PFSK-1 (cell line): ENCODE measurements at regions not wholly inside any gene's neighbourhood (a gene's known extent, or its start where the extent isn't known, plus 50 kb on each side); places are given as distances from the start of the nearest gene placed in this dataset.

Source experiments
- FOXP2 ChIP-seq: optimal IDR thresholded peaks from 2 replicates; pipeline ENCODE3; 2011; ENCODE audit warnings: borderline replicate concordance, control low read depth, inconsistent platforms; ENCODE audit not compliant: insufficient read depth; ENCODE audit errors: extremely low read length, extremely low read depth
- POLR2AphosphoS5 ChIP-seq: IDR thresholded peaks from 2 replicates; pipeline ENCODE4 v1.6.1; 2012; ENCODE audit warnings: low read depth, mild to moderate bottlenecking, control low read depth, low read length, moderate library complexity
- SIN3A ChIP-seq: IDR thresholded peaks from 2 replicates; pipeline ENCODE4 v1.6.1; 2012; ENCODE audit warnings: mild to moderate bottlenecking, low read length, moderate library complexity, borderline replicate concordance; ENCODE audit not compliant: insufficient read depth
- TAF1 ChIP-seq: IDR thresholded peaks from 2 replicates; pipeline ENCODE4 v1.6.1; 2012; ENCODE audit warnings: low read length, control low read depth, borderline replicate concordance; ENCODE audit not compliant: insufficient read depth
- TF ChIP-seq, protein P1 (sequence below), 2 experiments: IDR thresholded peaks; 2 replicates each; pipeline versions ENCODE4 v1.6.1 to v1.8.0; 2011 to 2012; ENCODE audit warnings: low read depth in 2 of 2, low read length in 2 of 2, control low read depth in 1 of 2, inconsistent platforms in 1 of 2, mild to moderate bottlenecking in 1 of 2, moderate library complexity in 1 of 2; ENCODE audit not compliant: insufficient read depth in 1 of 2

- TF ChIP-seq FOXP2, result no peak
Measured at GRCh38 chr4:97038146-97038516, 1105.1 kb downstream of the STPG2 start.

GRCh38 chr4:97072666-97073065 is 1070.6 kb downstream of the STPG2 start:
- no peak for TF ChIP-seq FOXP2
- TF ChIP-seq POLR2AphosphoS5, result no peak
- TF ChIP-seq TAF1, result no peak
- no peak for TF ChIP-seq SIN3A
- TF ChIP-seq, protein P1, sequence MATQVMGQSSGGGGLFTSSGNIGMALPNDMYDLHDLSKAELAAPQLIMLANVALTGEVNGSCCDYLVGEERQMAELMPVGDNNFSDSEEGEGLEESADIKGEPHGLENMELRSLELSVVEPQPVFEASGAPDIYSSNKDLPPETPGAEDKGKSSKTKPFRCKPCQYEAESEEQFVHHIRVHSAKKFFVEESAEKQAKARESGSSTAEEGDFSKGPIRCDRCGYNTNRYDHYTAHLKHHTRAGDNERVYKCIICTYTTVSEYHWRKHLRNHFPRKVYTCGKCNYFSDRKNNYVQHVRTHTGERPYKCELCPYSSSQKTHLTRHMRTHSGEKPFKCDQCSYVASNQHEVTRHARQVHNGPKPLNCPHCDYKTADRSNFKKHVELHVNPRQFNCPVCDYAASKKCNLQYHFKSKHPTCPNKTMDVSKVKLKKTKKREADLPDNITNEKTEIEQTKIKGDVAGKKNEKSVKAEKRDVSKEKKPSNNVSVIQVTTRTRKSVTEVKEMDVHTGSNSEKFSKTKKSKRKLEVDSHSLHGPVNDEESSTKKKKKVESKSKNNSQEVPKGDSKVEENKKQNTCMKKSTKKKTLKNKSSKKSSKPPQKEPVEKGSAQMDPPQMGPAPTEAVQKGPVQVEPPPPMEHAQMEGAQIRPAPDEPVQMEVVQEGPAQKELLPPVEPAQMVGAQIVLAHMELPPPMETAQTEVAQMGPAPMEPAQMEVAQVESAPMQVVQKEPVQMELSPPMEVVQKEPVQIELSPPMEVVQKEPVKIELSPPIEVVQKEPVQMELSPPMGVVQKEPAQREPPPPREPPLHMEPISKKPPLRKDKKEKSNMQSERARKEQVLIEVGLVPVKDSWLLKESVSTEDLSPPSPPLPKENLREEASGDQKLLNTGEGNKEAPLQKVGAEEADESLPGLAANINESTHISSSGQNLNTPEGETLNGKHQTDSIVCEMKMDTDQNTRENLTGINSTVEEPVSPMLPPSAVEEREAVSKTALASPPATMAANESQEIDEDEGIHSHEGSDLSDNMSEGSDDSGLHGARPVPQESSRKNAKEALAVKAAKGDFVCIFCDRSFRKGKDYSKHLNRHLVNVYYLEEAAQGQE (IDR thresholded peaks at IDR 0.05; ENCODE audit: insufficient read depth in 1 of 2, low read depth in 2 of 2, low read length in 2 of 2), result no peak

- TF ChIP-seq POLR2AphosphoS5 (no peak), FOXP2 (no peak), SIN3A (no peak), TAF1 (no peak)
- TF ChIP-seq, protein P1 (IDR thresholded peaks at IDR 0.05; ENCODE audit: insufficient read depth in 1 of 2, low read depth in 2 of 2, low read length in 2 of 2), result no peak
Measured at GRCh38 chr4:97073194-97073593, 1070.1 kb downstream of the STPG2 start.

DNA sequence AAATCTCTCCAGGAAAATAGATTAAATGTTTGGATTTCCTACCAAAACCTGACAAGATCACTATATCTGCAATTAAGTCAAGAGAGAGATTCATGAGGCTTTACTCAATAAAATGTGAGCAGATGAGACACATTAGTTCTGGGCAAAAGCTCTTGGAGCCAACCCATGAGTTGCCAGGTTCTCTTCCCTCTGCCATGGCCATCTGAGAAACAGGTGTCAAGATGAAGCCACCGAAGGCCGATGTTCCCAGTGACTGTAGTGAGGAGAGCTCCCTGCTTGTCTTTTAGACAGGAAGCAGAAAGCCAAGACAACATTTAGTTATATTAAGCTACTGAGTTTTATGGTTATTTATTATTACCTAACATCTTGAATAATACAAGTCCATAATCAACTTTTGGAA is 1068.7 kb downstream of the STPG2 start:
- TF ChIP-seq POLR2AphosphoS5, result no peak

GRCh38 chr4:97081951-97082350 is 1061.3 kb downstream of the STPG2 start:
- TF ChIP-seq TAF1 (no peak), SIN3A (no peak), FOXP2 (no peak), POLR2AphosphoS5 (no peak)
- TF ChIP-seq, protein P1 (IDR thresholded peaks at IDR 0.05; ENCODE audit: insufficient read depth in 1 of 2, low read depth in 2 of 2, low read length in 2 of 2), result no peak

DNA sequence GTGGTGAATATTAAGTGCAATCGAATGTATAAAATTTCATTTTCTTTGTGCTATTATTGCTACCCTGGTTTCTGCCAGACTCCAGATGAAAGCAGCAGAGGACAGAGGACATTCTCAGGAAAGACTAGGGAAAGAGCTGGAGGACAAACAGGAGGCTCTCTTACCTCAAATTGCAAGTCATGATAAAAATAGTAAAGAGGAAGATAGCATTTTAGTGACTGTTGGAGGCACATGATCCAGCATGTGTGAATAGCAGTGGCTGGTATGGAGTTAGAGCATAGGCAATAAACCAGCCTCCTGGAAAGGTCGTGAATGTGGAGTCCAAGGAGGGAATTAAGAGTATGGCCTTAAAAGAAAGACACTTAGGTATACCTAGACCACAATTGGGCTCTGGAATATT is 1040.0 kb downstream of the STPG2 start:
- TF ChIP-seq POLR2AphosphoS5 (no peak), FOXP2 (no peak), SIN3A (no peak), TAF1 (no peak)
- TF ChIP-seq, protein P1 (IDR thresholded peaks at IDR 0.05; ENCODE audit: insufficient read depth in 1 of 2, low read depth in 2 of 2, low read length in 2 of 2), result no peak
